Naive thymus-derived CD4-positive, alpha-beta T cell (primary cell): ENCODE measurements at regions not wholly inside any gene's neighbourhood (a gene's known extent, or its start where the extent isn't known, plus 50 kb on each side); places are given as distances from the start of the nearest gene placed in this dataset.
A peak's percentile ranks its signal among the peaks of the same experiment; 100 is the strongest.

Experiments
- ATAC-seq: fragments of 150-1000 bp; cut with Tn5 transposase; 2 replicates; pipeline ENCODE4 v1.10.0; 2021; ENCODE audit warnings: mild to moderate bottlenecking, moderate library complexity
- CTCF ChIA-PET: fragments of 350-600 bp; sonication (Branson Sonifier 250); formaldehyde crosslinking; loops from one replicate; lab custom pipeline; 2021; ENCODE audit warnings: antibody characterized with exemption; lab: Charles Lee
- POLR2A ChIA-PET: fragments of 350-600 bp; sonication (Branson Sonifier 250); formaldehyde crosslinking; loops from one replicate; lab custom pipeline; 2021; ENCODE audit warnings: antibody characterized with exemption, inconsistent platforms; lab: Charles Lee
- DNase-seq, 9 donors: peaks; one replicate each; pipeline versions ENCODE4 v3.0.0 to v3.0.0-alpha.2; 2020 to 2022; ENCODE audit warnings: mixed read lengths in 1 of 9
- H3K27ac ChIP-seq: one replicate; pipeline ENCODE4 v1.7.0; 2013; ENCODE audit warnings: mild to moderate bottlenecking, low read depth, low read length, moderate library complexity
- H3K27me3 ChIP-seq, 2 donors: one replicate each; pipeline ENCODE4 v1.7.0; 2013; ENCODE audit warnings: low read length in 2 of 2, mild to moderate bottlenecking in 2 of 2, moderate library complexity in 2 of 2; ENCODE audit not compliant: control insufficient read depth in 2 of 2, insufficient read depth in 2 of 2
- H3K36me3 ChIP-seq, 3 experiments: 1 replicate in 2 of 3; 2 replicates in 1 of 3; pipeline ENCODE4 v1.7.0; 2013; ENCODE audit warnings: low read length in 3 of 3, mild to moderate bottlenecking in 3 of 3, moderate library complexity in 1 of 3; ENCODE audit not compliant: insufficient read depth in 3 of 3, control insufficient read depth in 2 of 3
- H3K4me1 ChIP-seq, 2 donors: one replicate each; pipeline ENCODE4 v1.7.0; 2013; ENCODE audit warnings: low read length in 2 of 2, mild to moderate bottlenecking in 2 of 2, moderate library complexity in 1 of 2; ENCODE audit not compliant: control insufficient read depth in 2 of 2, insufficient read depth in 2 of 2
- H3K4me3 ChIP-seq: 2 replicates; pipeline ENCODE4 v1.7.0; 2013; ENCODE audit warnings: mild to moderate bottlenecking, low read length
- H3K9me3 ChIP-seq, 3 experiments: 1 replicate in 2 of 3; 2 replicates in 1 of 3; pipeline ENCODE4 v1.7.0; 2013; ENCODE audit warnings: low read length in 3 of 3; ENCODE audit not compliant: control insufficient read depth in 2 of 3
- H3K27ac Mint-ChIP-seq, 9 donors: one replicate each; pipeline ENCODE4 v1.8.0; 2020 to 2022; ENCODE audit warnings: mixed read lengths in 9 of 9, mild to moderate bottlenecking in 8 of 9, moderate library complexity in 5 of 9, inconsistent platforms in 2 of 9
- H3K27me3 Mint-ChIP-seq, 5 donors: one replicate each; pipeline ENCODE4 v1.8.0; 2021 to 2022; ENCODE audit warnings: mixed read lengths in 5 of 5, mild to moderate bottlenecking in 1 of 5
- H3K36me3 Mint-ChIP-seq, 5 donors: one replicate each; pipeline ENCODE4 v1.8.0; 2020 to 2022; ENCODE audit warnings: mixed read lengths in 5 of 5, mild to moderate bottlenecking in 3 of 5, inconsistent platforms in 1 of 5
- H3K4me1 Mint-ChIP-seq, 7 donors: one replicate each; pipeline ENCODE4 v1.8.0; 2020 to 2022; ENCODE audit warnings: mixed read lengths in 7 of 7, mild to moderate bottlenecking in 3 of 7, inconsistent platforms in 1 of 7
- H3K4me3 Mint-ChIP-seq, 10 donors: one replicate each; pipeline ENCODE4 v1.8.0; 2020 to 2022; ENCODE audit warnings: mild to moderate bottlenecking in 10 of 10, mixed read lengths in 10 of 10, moderate library complexity in 6 of 10, inconsistent platforms in 2 of 10
- H3K9me3 Mint-ChIP-seq, 11 donors: one replicate each; pipeline ENCODE4 v1.8.0; 2020 to 2022; ENCODE audit warnings: mixed read lengths in 11 of 11, mild to moderate bottlenecking in 4 of 11, inconsistent platforms in 1 of 11, moderate library complexity in 1 of 11
- intact Hi-C, 2 donors: fragments of 100-400 bp; cut with micrococcal nuclease; formaldehyde crosslinking; loops; one replicate each; pipeline ENCODE4 v1.15.1; 2023

- H3K9me3 Mint-ChIP-seq = no peaks in the 10 kb centered on the region
- POLR2A ChIA-PET = interaction anchor here (0.6 to 3.1 kb wide), 6 partner anchors 10 to 34 kb away, joined by 3 to 10 read pairs (median 4); no protein-coding TSS in a partner anchor
- CTCF ChIA-PET = interaction anchor here (1.2 kb wide), 1 partner anchor 11 kb away, joined by 4 read pairs; no protein-coding TSS in a partner anchor
- Histone ChIP-seq H3K4me1 (peaks cover 0 to 30% of the 10 kb centered on the region in 2 donors), H3K27ac (no peak overlapping the region), H3K9me3 (no peaks in the 10 kb centered on the region), H3K27me3 (no peaks in the 10 kb centered on the region), H3K4me3 (no peak overlapping the region), H3K36me3 (no peaks in the 10 kb centered on the region)
- H3K36me3 Mint-ChIP-seq = peaks cover 0 to 2% (median 0%) of the 10 kb centered on the region in 5 donors
- ATAC-seq (no peak), DNase-seq (no peak)
- no peak overlapping the region for H3K4me3 Mint-ChIP-seq
- no peak overlapping the region for H3K27ac Mint-ChIP-seq
- peaks cover 0 to 13% (median 0%) of the 10 kb centered on the region in 5 donors for H3K27me3 Mint-ChIP-seq
- intact Hi-C loops = no loop called here
- peaks cover 17 to 46% (median 42%) of the 10 kb centered on the region in 7 donors for H3K4me1 Mint-ChIP-seq
Observed at GRCh38 chr3:43213631-43214030, 72.7 kb upstream of the SNRK start.

DNA sequence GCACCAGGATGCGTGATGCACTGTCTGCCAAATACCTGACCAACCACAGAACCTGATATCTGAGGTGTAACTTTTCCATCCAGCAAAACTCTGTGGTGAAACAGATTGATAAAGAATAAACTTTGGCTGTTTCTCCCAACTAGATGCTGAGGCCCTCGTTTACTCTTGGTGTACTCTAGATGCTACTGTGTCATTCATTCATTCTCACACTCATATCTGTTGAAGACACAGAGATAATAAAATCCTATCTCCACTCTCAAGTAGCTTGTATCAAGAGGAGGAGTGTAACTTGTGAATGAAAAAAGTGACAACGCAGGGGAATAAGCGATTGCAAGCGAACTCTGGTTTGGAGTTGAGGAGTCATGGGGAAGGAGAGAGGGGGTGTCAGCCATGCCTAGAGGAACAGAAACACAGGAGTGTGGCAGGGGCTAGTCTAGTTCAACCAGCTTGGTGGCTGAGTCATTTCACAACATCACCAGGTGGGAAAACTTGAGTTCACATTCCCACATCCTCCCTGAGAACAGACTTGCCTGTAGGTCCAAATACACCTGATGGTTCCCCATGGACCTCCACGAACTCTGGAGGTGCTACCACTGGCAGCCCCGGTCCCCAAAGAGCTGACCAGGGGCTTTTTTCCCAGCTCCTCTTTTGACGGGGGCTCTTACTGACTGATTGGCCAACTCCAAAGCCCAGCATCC is 73.3 kb upstream of the SNRK start:
- H3K4me1 Mint-ChIP-seq = peaks cover 17 to 40% (median 36%) of the 10 kb centered on the region in 7 donors
- DNase-seq = no peak
- H3K27ac Mint-ChIP-seq = no peak overlapping the region
- ATAC-seq = no peak
- ChIA-PET POLR2A (interaction anchor here (0.6 to 3.1 kb wide), 5 partner anchors 11 to 33 kb away, joined by 3 to 10 read pairs (median 3); no protein-coding TSS in a partner anchor), CTCF (interaction anchor here (1.0 to 1.2 kb wide), 3 partner anchors 12 to 50 kb away, joined by 4 read pairs; no protein-coding TSS in a partner anchor)
- peaks cover 0 to 2% (median 0%) of the 10 kb centered on the region in 11 donors for H3K9me3 Mint-ChIP-seq
- no peaks in the 10 kb centered on the region for H3K36me3 ChIP-seq
- intact Hi-C loops = no loop called here
- no peaks in the 10 kb centered on the region for H3K9me3 ChIP-seq
- no peaks in the 10 kb centered on the region for H3K27me3 ChIP-seq
- H3K4me3 ChIP-seq = no peak overlapping the region
- no peak overlapping the region for H3K4me3 Mint-ChIP-seq
- peaks cover 0 to 2% (median 0%) of the 10 kb centered on the region in 5 donors for H3K36me3 Mint-ChIP-seq
- peaks cover 0 to 15% (median 0%) of the 10 kb centered on the region in 5 donors for H3K27me3 Mint-ChIP-seq
- H3K4me1 ChIP-seq = peaks cover 0 to 25% of the 10 kb centered on the region in 2 donors
- H3K27ac ChIP-seq = no peak overlapping the region

DNA sequence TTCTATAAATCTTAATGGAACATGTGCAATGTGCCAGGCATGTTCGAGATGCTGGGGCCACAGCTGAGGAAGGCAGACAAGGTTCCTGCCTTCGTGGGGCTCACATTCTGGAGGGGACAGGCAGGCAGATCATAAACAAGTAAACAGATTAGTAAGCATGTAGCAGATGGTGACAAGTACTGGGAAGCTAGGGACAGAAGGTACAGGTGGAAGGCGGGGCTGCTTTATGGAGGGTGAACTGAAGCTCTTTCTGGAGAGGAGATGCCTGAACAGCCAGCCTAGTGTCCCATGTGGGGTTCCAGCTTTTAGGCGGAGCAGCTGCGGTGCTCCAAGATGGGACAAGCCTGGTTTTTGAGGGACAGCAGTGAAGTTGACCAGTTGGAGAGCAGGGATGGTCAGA is 74.7 kb upstream of the SNRK start:
- CTCF ChIA-PET = interaction anchor here (0.5 to 1.4 kb wide), 5 partner anchors 9 to 291 kb away, joined by 3 to 4 read pairs (median 4); no protein-coding TSS in a partner anchor
- peak overlapping the region in 2 of 9 donors; percentile 5 to 56 for H3K27ac Mint-ChIP-seq

GRCh38 chr3:43210049-43211027 is 76.0 kb upstream of the SNRK start:
- DNase-seq (no peak), ATAC-seq (no peak)
- H3K4me3 Mint-ChIP-seq = no peak overlapping the region
- H3K4me1 ChIP-seq = no peaks in the 10 kb centered on the region
- H3K4me3 ChIP-seq = no peak overlapping the region
- H3K36me3 ChIP-seq = no peaks in the 10 kb centered on the region
- intact Hi-C loops = no loop called here
- peaks cover 2 to 15% (median 9%) of the 10 kb centered on the region in 7 donors for H3K4me1 Mint-ChIP-seq
- ChIA-PET CTCF (interaction anchor here (0.9 to 1.1 kb wide), 2 partner anchors 12 to 291 kb away, joined by 3 read pairs; no protein-coding TSS in a partner anchor), POLR2A (interaction anchor here (0.7 to 3.1 kb wide), 3 partner anchors 12 to 32 kb away, joined by 3 to 10 read pairs (median 4); no protein-coding TSS in a partner anchor)
- peaks cover 0 to 15% (median 0%) of the 10 kb centered on the region in 5 donors for H3K27me3 Mint-ChIP-seq
- peaks cover 0 to 2% (median 0%) of the 10 kb centered on the region in 11 donors for H3K9me3 Mint-ChIP-seq
- no peaks in the 10 kb centered on the region for H3K27me3 ChIP-seq
- peak overlapping the region in 4 of 9 donors; percentile 18 to 88 (median 52) for H3K27ac Mint-ChIP-seq
- H3K36me3 Mint-ChIP-seq = peaks cover 0 to 2% (median 0%) of the 10 kb centered on the region in 5 donors
- no peak overlapping the region for H3K27ac ChIP-seq
- no peaks in the 10 kb centered on the region for H3K9me3 ChIP-seq

More for the DNA sequence above, 74.7 kb upstream of the SNRK start:
- Mint-ChIP-seq H3K4me3 (no peak overlapping the region), H3K36me3 (peaks cover 0 to 2% (median 0%) of the 10 kb centered on the region in 5 donors), H3K4me1 (peaks cover 9 to 28% (median 23%) of the 10 kb centered on the region in 7 donors), H3K27me3 (peaks cover 0 to 15% (median 0%) of the 10 kb centered on the region in 5 donors), H3K9me3 (peaks cover 0 to 2% (median 0%) of the 10 kb centered on the region in 11 donors)
- H3K9me3 ChIP-seq = no peaks in the 10 kb centered on the region
- ATAC-seq (no peak), DNase-seq (no peak)
- no peak overlapping the region for H3K4me3 ChIP-seq
- no peak overlapping the region for H3K27ac ChIP-seq
- no peaks in the 10 kb centered on the region for H3K27me3 ChIP-seq
- intact Hi-C loops = no loop called here
- POLR2A ChIA-PET = interaction anchor here (0.8 to 3.1 kb wide), 2 partner anchors 13 to 19 kb away, joined by 3 to 10 read pairs; no protein-coding TSS in a partner anchor
- peaks cover 0 to 13% of the 10 kb centered on the region in 2 donors for H3K4me1 ChIP-seq
- H3K36me3 ChIP-seq = no peaks in the 10 kb centered on the region

DNA sequence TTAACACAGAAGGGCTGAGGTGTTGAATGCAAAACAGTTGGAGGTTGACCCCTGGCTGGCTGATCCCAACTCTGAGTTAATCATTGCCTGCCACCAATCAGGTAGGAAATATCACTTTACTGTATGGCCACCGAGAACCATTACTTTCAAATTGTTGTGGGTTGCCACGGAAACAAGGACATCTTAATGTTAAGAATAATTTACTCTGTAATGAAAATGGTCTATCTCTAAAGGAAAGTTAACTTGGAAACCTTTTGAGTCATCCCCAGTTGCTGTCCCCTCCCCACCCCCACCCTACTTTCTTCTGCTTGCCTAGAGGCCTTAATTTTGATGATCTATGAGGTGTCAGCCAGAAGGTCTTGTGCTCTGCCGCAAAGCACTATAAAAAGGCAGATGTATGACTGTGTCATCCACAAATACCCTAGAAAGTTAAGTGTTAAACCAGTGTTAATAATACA is 78.7 kb upstream of the SNRK start:
- DNase-seq (no peak), ATAC-seq (no peak)
- Histone ChIP-seq H3K9me3 (no peaks in the 10 kb centered on the region), H3K4me3 (no peak overlapping the region), H3K4me1 (no peaks in the 10 kb centered on the region), H3K27me3 (no peaks in the 10 kb centered on the region), H3K36me3 (no peaks in the 10 kb centered on the region), H3K27ac (no peak overlapping the region)
- Mint-ChIP-seq H3K4me3 (no peak overlapping the region), H3K36me3 (peaks cover 0 to 2% (median 0%) of the 10 kb centered on the region in 5 donors), H3K27ac (no peak overlapping the region), H3K9me3 (peaks cover 0 to 2% (median 0%) of the 10 kb centered on the region in 11 donors), H3K4me1 (peaks cover 0 to 11% (median 0%) of the 10 kb centered on the region in 7 donors), H3K27me3 (peaks cover 0 to 4% (median 0%) of the 10 kb centered on the region in 5 donors)
- intact Hi-C loops = no loop called here
- ChIA-PET POLR2A (interaction anchor here (1.3 kb wide), 1 partner anchor 8 kb away, joined by 3 read pairs; no protein-coding TSS in a partner anchor), CTCF (no interaction called here)

DNA sequence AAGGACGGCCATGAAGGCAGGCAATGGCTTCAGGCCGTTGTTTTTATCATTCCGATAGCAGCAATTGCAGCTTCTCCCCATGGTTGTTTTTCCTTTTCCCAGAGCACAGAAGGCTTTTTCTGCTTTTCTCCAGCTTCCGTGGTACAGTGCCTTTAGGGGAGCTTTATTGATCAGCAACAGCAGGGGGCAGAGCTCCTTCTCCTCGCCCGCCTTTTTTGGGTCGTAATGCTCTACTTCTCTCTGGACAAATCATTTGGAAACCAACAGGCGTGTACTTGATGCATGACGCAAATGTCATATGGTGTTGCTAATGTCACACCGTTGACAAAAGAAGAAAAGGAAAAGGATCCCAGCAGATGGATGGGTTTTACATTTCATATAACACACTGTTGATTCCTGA is 79.7 kb upstream of the SNRK start:
- Mint-ChIP-seq H3K27ac (no peak overlapping the region), H3K27me3 (peaks cover 0 to 4% (median 0%) of the 10 kb centered on the region in 5 donors), H3K4me3 (no peak overlapping the region), H3K4me1 (peaks cover 0 to 9% (median 3%) of the 10 kb centered on the region in 7 donors), H3K9me3 (peaks cover 0 to 2% (median 0%) of the 10 kb centered on the region in 11 donors), H3K36me3 (peaks cover 0 to 2% (median 0%) of the 10 kb centered on the region in 5 donors)
- DNase-seq (no peak), ATAC-seq (no peak)
- Histone ChIP-seq H3K9me3 (no peaks in the 10 kb centered on the region), H3K27me3 (no peaks in the 10 kb centered on the region), H3K36me3 (no peaks in the 10 kb centered on the region), H3K4me3 (no peak overlapping the region), H3K27ac (no peak overlapping the region), H3K4me1 (no peaks in the 10 kb centered on the region)
- intact Hi-C loops = no loop called here
- ChIA-PET POLR2A (no interaction called here), CTCF (no interaction called here)
